ENCODE measurements at regions not wholly inside any gene's neighbourhood (a gene's known extent, or its start where the extent isn't known, plus 50 kb on each side); places are given as distances from the start of the nearest gene placed in this dataset.

DNA sequence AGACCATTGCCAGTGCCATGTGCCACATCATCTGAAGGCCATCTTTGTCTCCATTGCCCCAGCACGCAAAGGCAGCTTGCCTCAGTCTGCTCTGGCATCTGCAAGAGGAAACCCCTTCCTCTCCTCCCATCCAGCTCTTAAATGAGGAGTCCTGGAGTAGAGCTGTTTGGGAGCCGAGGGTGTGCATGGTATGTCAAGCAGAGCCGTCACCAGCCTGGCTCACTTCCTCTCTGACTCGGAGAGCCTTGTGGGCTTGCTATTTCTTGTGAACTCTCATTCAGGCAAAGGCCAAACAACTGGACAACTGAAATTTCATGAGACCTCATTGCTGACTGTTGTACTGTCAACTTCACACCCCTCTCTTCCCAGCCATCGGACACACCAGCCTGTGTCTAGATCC is 143.9 kb downstream of the SIPA1L2 start:
- Histone ChIP-seq H3K36me3 (ENCODE audit: control insufficient read depth, insufficient read depth, low read length) (no peaks in the 10 kb centered on the region), H3K27me3 (replicated peaks; ENCODE audit: control insufficient read depth, insufficient read depth, low read length) (no peaks in the 10 kb centered on the region), H3K4me3 (ENCODE audit: low read depth, low read length) (no peak overlapping the region), H3K4me1 (no peaks in the 10 kb centered on the region), H3K9me3 (no peaks in the 10 kb centered on the region)
- Mint-ChIP-seq H3K27me3 (ENCODE audit: insufficient read depth, unreplicated experiment) (no peaks in the 10 kb centered on the region), H3K4me3 (ENCODE audit: unreplicated experiment) (no peak overlapping the region), H3K27ac (ENCODE audit: unreplicated experiment) (no peak overlapping the region), H3K9me3 (ENCODE audit: unreplicated experiment) (no peaks in the 10 kb centered on the region), H3K4me1 (ENCODE audit: low read depth, unreplicated experiment) (no peaks in the 10 kb centered on the region), H3K36me3 (ENCODE audit: insufficient read depth, unreplicated experiment) (peaks cover 8% of the 10 kb centered on the region)
- BruUV-seq (replicated peaks) = no TSS peak
- TF ChIP-seq CTCF (IDR thresholded peaks at IDR 0.05; ENCODE audit: insufficient read depth in 1 of 2, low read depth in 1 of 2, low read length in 1 of 2, severe bottlenecking in 1 of 2, unreplicated experiment in 1 of 2) = no peak
- ChIA-PET CTCF (no interaction called here), POLR2A (no interaction called here)
- intact Hi-C loops (cut with micrococcal nuclease; ENCODE audit: unreplicated experiment) = no loop called here
- DNase-seq = no peak

DNA sequence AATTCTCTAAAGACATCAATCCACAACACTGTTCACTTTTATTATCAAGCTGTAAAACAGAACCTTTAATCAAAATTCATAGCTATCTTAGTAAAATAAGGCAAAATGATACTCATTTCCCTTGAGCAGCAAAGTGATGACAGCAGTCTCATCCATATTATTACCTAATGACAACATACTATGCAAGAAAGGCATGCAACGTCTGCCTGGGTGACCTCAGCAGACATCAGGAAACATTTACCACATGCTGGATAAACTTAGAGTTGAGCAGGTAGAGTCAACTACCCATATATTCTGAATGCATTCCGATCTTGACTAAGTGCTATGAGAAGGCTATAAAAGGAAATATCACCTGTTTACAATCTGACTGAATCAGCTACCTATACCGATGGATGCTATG is 145.1 kb downstream of the SIPA1L2 start:
- H3K4me3 ChIP-seq (ENCODE audit: low read depth, low read length) = no peak overlapping the region
- no peaks in the 10 kb centered on the region for H3K4me1 ChIP-seq
- H3K36me3 ChIP-seq (ENCODE audit: control insufficient read depth, insufficient read depth, low read length) = no peaks in the 10 kb centered on the region
- no TSS peak for BruUV-seq (replicated peaks)
- H3K27me3 ChIP-seq (replicated peaks; ENCODE audit: control insufficient read depth, insufficient read depth, low read length) = no peaks in the 10 kb centered on the region
- intact Hi-C loops (cut with micrococcal nuclease; ENCODE audit: unreplicated experiment) = no loop called here
- Mint-ChIP-seq H3K4me1 (ENCODE audit: low read depth, unreplicated experiment) (no peaks in the 10 kb centered on the region), H3K4me3 (ENCODE audit: unreplicated experiment) (no peak overlapping the region), H3K9me3 (ENCODE audit: unreplicated experiment) (no peaks in the 10 kb centered on the region), H3K27me3 (ENCODE audit: insufficient read depth, unreplicated experiment) (no peaks in the 10 kb centered on the region), H3K27ac (ENCODE audit: unreplicated experiment) (no peak overlapping the region), H3K36me3 (ENCODE audit: insufficient read depth, unreplicated experiment) (peaks cover 3% of the 10 kb centered on the region)
- ChIA-PET POLR2A (no interaction called here), CTCF (no interaction called here)
- TF ChIP-seq CTCF (IDR thresholded peaks at IDR 0.05; ENCODE audit: insufficient read depth in 1 of 2, low read depth in 1 of 2, low read length in 1 of 2, severe bottlenecking in 1 of 2, unreplicated experiment in 1 of 2) = no peak
- no peak for DNase-seq
- no peaks in the 10 kb centered on the region for H3K9me3 ChIP-seq

- BruUV-seq (replicated peaks) = no TSS peak
- Mint-ChIP-seq H3K27ac (ENCODE audit: unreplicated experiment) (no peak overlapping the region), H3K4me1 (ENCODE audit: low read depth, unreplicated experiment) (no peaks in the 10 kb centered on the region), H3K36me3 (ENCODE audit: insufficient read depth, unreplicated experiment) (no peaks in the 10 kb centered on the region), H3K9me3 (ENCODE audit: unreplicated experiment) (no peaks in the 10 kb centered on the region), H3K4me3 (ENCODE audit: unreplicated experiment) (no peak overlapping the region), H3K27me3 (ENCODE audit: insufficient read depth, unreplicated experiment) (no peaks in the 10 kb centered on the region)
- ChIA-PET POLR2A (no interaction called here), CTCF (no interaction called here)
- H3K4me3 ChIP-seq (ENCODE audit: low read depth, low read length) = no peak overlapping the region
- no peaks in the 10 kb centered on the region for H3K4me1 ChIP-seq
- no peak for DNase-seq
- H3K36me3 ChIP-seq (ENCODE audit: control insufficient read depth, insufficient read depth, low read length) = no peaks in the 10 kb centered on the region
- no peaks in the 10 kb centered on the region for H3K27me3 ChIP-seq (replicated peaks; ENCODE audit: control insufficient read depth, insufficient read depth, low read length)
- H3K9me3 ChIP-seq = no peaks in the 10 kb centered on the region
- TF ChIP-seq CTCF (IDR thresholded peaks at IDR 0.05; ENCODE audit: insufficient read depth in 1 of 2, low read depth in 1 of 2, low read length in 1 of 2, severe bottlenecking in 1 of 2, unreplicated experiment in 1 of 2) = no peak
- intact Hi-C loops (cut with micrococcal nuclease; ENCODE audit: unreplicated experiment) = no loop called here
Observed at GRCh38 chr1:232483826-232484225, 146.1 kb downstream of the SIPA1L2 start.
